Tibial nerve (tissue), 4 donors: ENCODE measurements at regions not wholly inside any gene's neighbourhood (a gene's known extent, or its start where the extent isn't known, plus 50 kb on each side); places are given as distances from the start of the nearest gene placed in this dataset.

Experiments used
- DNase-seq, 2 donors: peaks; one replicate each; pipeline ENCODE4 v3.0.0-alpha.2; 2019; ENCODE audit warnings: low spot score in 2 of 2
- H3K27ac ChIP-seq, 4 donors: fragments of 200-600 bp; sonication (generic) in 3 of 4; one replicate each; pipeline ENCODE4 v1.5.1; 2017 to 2019; ENCODE audit warnings: mild to moderate bottlenecking in 1 of 4
- H3K27me3 ChIP-seq, 2 donors: fragments of 200-600 bp; sonication (generic) in 1 of 2; one replicate each; pipeline versions ENCODE4 v1.5.1 to v1.6.0; 2017 to 2019
- H3K36me3 ChIP-seq, 3 donors: fragments of 200-600 bp; sonication (generic); one replicate each; pipeline ENCODE4 v1.5.1; 2018 to 2019
- H3K4me1 ChIP-seq, 4 donors: fragments of 200-600 bp; sonication (generic) in 3 of 4; one replicate each; pipeline ENCODE4 v1.5.1; 2017 to 2019
- H3K4me3 ChIP-seq, 4 donors: fragments of 200-600 bp; sonication (generic) in 3 of 4; one replicate each; pipeline ENCODE4 v1.5.1; 2017 to 2019; ENCODE audit warnings: mild to moderate bottlenecking in 1 of 4, moderate library complexity in 1 of 4
- H3K9me3 ChIP-seq, 4 donors: fragments of 200-600 bp; sonication (generic) in 3 of 4; one replicate each; pipeline ENCODE4 v1.5.1; 2017 to 2019
- EP300 ChIP-seq, 2 donors: sonication (generic); formaldehyde crosslinking; IDR thresholded peaks; one replicate each; pipeline ENCODE4 v1.6.1; 2017; ENCODE audit warnings: antibody characterized with exemption in 2 of 2, mild to moderate bottlenecking in 1 of 2
- POLR2A ChIP-seq, 2 donors: fragments of 450-650 bp; IDR thresholded peaks; one replicate each; pipeline ENCODE4 v1.6.1; 2017; ENCODE audit warnings: antibody characterized with exemption in 2 of 2, mild to moderate bottlenecking in 2 of 2, moderate library complexity in 2 of 2
- WGBS, 2 donors: methylation state at CpG; one replicate each; pipeline ENCODE4 v1.1.5; 2018; 5-methylcytosine and 5-hydroxymethylcytosine counted together
- TF ChIP-seq, protein P1 (sequence below), 5 experiments: fragments of 200-600 bp in 3 of 5; fragments of 450-650 bp in 2 of 5; sonication (generic) in 3 of 5; IDR thresholded peaks; one replicate each; pipeline ENCODE4 v1.5.1; 2016 to 2019; ENCODE audit warnings: antibody characterized with exemption in 5 of 5, mild to moderate bottlenecking in 3 of 5, moderate library complexity in 2 of 5

DNA sequence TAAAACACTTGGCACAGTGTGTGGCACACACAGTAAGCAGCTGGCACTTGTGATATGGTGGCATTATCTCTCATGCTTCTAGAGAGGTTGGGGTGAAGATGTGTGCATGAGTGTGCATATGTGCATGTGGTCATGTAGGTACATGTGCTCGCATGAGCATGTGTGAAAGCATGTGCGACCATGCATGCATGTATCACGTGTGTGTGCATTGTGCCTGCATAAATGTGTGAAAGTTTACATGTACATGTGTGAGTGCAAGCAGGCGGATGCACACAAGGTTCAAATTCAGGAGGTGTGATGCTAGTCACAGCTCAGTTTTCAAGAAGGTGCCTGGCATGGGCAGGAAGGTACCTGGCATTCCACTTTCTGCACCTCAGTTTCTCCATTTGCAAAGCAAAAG is 59.0 kb upstream of the UQCRFS1 start:
- H3K27me3 ChIP-seq = peaks cover 0 to 11% of the 10 kb centered on the region in 2 donors

DNA sequence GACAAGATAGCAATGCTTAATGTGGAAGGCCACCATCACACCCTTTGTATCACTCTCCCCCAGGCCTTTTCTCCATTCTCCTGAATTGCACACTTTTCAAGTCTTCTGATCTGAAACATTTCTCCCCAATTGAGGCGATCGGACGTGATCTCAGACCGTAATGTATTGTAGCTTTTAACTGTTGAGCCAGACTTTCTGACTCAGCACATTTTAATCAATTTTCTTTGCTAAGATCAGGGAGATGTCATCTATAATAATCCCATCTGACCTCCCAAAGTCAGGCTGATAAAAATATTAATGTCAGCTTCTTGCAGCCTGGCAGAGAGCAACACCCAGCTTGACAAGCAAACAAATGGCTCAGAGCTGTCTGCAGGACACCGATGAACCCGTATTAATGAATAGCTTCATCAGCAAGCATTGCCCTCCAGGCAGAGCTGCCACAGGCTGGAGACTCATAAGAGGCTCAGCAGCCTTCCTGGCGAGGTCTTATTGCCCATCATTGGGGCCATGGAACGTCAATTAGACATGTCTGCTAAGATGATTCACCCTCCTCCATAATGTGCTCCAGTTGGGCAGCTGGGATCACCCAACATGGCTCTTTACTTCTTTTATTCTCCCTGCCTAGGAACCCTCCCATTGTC is 60.2 kb upstream of the UQCRFS1 start:
- Histone ChIP-seq H3K9me3 (peaks cover 0 to 6% (median 0%) of the 10 kb centered on the region in 4 donors), H3K4me1 (no peaks in the 10 kb centered on the region), H3K4me3 (no peak overlapping the region), H3K27ac (no peak overlapping the region), H3K36me3 (no peaks in the 10 kb centered on the region), H3K27me3 (peaks cover 0 to 9% of the 10 kb centered on the region in 2 donors)
- TF ChIP-seq EP300 (IDR thresholded peaks at IDR 0.05) = no peak
- TF ChIP-seq, protein P1, sequence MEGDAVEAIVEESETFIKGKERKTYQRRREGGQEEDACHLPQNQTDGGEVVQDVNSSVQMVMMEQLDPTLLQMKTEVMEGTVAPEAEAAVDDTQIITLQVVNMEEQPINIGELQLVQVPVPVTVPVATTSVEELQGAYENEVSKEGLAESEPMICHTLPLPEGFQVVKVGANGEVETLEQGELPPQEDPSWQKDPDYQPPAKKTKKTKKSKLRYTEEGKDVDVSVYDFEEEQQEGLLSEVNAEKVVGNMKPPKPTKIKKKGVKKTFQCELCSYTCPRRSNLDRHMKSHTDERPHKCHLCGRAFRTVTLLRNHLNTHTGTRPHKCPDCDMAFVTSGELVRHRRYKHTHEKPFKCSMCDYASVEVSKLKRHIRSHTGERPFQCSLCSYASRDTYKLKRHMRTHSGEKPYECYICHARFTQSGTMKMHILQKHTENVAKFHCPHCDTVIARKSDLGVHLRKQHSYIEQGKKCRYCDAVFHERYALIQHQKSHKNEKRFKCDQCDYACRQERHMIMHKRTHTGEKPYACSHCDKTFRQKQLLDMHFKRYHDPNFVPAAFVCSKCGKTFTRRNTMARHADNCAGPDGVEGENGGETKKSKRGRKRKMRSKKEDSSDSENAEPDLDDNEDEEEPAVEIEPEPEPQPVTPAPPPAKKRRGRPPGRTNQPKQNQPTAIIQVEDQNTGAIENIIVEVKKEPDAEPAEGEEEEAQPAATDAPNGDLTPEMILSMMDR (IDR thresholded peaks at IDR 0.05) = no peak
- TF ChIP-seq POLR2A (IDR thresholded peaks at IDR 0.05) = no peak
- 65 to 71% methylated on average over 8 of the region's 8 CpGs for WGBS, 2 donors
- no peak for DNase-seq

More for the DNA sequence above, 59.0 kb upstream of the UQCRFS1 start:
- no peak for DNase-seq
- Histone ChIP-seq H3K4me3 (no peak overlapping the region), H3K4me1 (no peaks in the 10 kb centered on the region), H3K27ac (no peak overlapping the region), H3K36me3 (no peaks in the 10 kb centered on the region), H3K9me3 (peaks cover 0 to 6% (median 0%) of the 10 kb centered on the region in 4 donors)
- WGBS, 2 donors = 90 to 96% methylated on average over 4 of the region's 4 CpGs
- TF ChIP-seq EP300 (IDR thresholded peaks at IDR 0.05) (no peak), POLR2A (IDR thresholded peaks at IDR 0.05) (no peak)
- TF ChIP-seq, protein P1 (IDR thresholded peaks at IDR 0.05) = no peak

DNA sequence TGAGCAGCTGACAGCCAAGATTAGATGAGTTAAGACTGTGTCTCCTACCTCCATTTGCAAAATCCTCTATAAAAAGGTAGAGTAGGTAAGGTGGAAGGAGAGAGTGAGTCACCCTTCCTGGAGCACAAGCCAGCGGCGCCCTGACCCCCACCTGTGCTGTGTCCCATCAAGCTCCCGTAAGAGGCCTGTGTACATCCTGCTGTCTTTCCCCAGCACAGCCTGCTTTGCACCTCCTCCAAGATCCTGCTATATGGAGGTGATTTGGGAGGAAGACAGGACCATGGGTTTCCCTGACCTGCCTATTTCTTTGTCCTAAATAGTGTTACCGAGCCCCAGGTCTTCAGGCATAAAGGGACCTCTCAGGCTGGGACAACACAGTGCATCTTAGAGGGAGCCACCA is 62.3 kb upstream of the UQCRFS1 start:
- no peaks in the 10 kb centered on the region for H3K4me1 ChIP-seq
- peaks cover 0 to 4% of the 10 kb centered on the region in 2 donors for H3K27me3 ChIP-seq
- DNase-seq = no peak
- 83 to 92% methylated on average over 4 of the region's 4 CpGs for WGBS, 2 donors
- H3K9me3 ChIP-seq = peaks cover 0 to 6% (median 0%) of the 10 kb centered on the region in 4 donors
- H3K36me3 ChIP-seq = no peaks in the 10 kb centered on the region
- H3K4me3 ChIP-seq = no peak overlapping the region
- TF ChIP-seq POLR2A (IDR thresholded peaks at IDR 0.05) (no peak), EP300 (IDR thresholded peaks at IDR 0.05) (no peak)
- TF ChIP-seq, protein P1 (IDR thresholded peaks at IDR 0.05) = no peak
- H3K27ac ChIP-seq = no peak overlapping the region

DNA sequence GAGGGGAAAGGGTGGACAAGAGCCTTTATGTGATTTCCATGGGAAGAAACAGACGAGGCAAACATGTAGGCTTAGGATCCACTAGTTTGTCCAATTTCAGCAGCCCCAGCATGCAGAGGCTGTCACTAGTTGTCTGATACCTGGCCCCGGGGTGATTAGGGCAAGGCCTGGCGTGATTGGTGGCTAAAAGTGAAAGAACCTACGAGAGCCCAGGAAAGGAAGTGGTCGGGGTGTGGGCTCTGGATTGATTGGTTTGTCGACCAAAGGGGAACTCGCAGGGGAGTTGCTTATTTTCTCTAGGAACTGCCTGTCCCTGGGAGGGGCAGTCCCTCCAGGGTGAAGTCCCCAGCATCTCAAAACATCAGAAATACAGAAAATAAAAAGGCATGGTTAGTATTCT is 64.2 kb upstream of the UQCRFS1 start:
- Histone ChIP-seq H3K36me3 (no peaks in the 10 kb centered on the region), H3K27ac (no peak overlapping the region), H3K27me3 (peaks cover 0 to 4% of the 10 kb centered on the region in 2 donors), H3K4me3 (no peak overlapping the region), H3K4me1 (no peaks in the 10 kb centered on the region), H3K9me3 (no peaks in the 10 kb centered on the region)
- no peak for TF ChIP-seq EP300 (IDR thresholded peaks at IDR 0.05)
- TF ChIP-seq, protein P1 (IDR thresholded peaks at IDR 0.05) = no peak
- no peak for TF ChIP-seq POLR2A (IDR thresholded peaks at IDR 0.05)
- DNase-seq = no peak
- WGBS, 2 donors = 37 to 38% methylated on average over 7 of the region's 7 CpGs

DNA sequence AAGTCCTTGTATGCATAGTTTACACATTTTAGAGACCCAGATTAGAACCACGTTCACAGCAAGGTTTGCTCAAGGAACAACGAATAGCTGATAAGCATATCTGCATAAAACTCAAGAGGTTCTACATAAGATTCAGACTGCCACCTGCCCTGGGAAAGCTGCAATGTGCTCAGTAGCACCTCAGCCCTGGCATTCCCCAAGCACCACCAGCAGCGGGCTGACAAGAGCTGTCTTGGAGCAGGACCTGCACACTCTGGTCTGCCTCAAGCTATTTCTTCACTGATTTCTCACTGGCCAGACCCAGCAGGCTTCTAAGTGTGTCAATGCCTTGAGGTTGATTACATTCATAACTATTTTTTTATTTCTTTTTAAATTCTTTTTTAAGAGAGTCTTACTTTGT is 65.8 kb upstream of the UQCRFS1 start:
- Histone ChIP-seq H3K27me3 (peaks cover 0 to 4% of the 10 kb centered on the region in 2 donors), H3K9me3 (no peaks in the 10 kb centered on the region), H3K4me1 (no peaks in the 10 kb centered on the region), H3K36me3 (no peaks in the 10 kb centered on the region), H3K4me3 (no peak overlapping the region), H3K27ac (no peak overlapping the region)
- TF ChIP-seq, protein P1 (IDR thresholded peaks at IDR 0.05) = no peak
- TF ChIP-seq POLR2A (IDR thresholded peaks at IDR 0.05) (no peak), EP300 (IDR thresholded peaks at IDR 0.05) (no peak)
- 38 to 52% methylated on average over 3 of the region's 3 CpGs for WGBS, 2 donors
- DNase-seq = no peak
